Rectal smooth muscle tissue (tissue), 1 donor: ENCODE measurements at regions not wholly inside any gene's neighbourhood (a gene's known extent, or its start where the extent isn't known, plus 50 kb on each side); places are given as distances from the start of the nearest gene placed in this dataset.

Experiments used
- H3K27ac ChIP-seq: one replicate; pipeline ENCODE4 v1.7.0; 2013; ENCODE audit warnings: low read depth, low read length, inconsistent platforms
- H3K27me3 ChIP-seq: one replicate; pipeline ENCODE4 v1.7.0; 2013; ENCODE audit warnings: low read length; ENCODE audit not compliant: control insufficient read depth, insufficient read depth
- H3K36me3 ChIP-seq: one replicate; pipeline ENCODE4 v1.7.0; 2013; ENCODE audit warnings: low read length; ENCODE audit not compliant: control insufficient read depth, insufficient read depth
- H3K4me1 ChIP-seq: one replicate; pipeline ENCODE4 v1.7.0; 2013; ENCODE audit warnings: low read length; ENCODE audit not compliant: control insufficient read depth, insufficient read depth
- H3K4me3 ChIP-seq: one replicate; pipeline ENCODE4 v1.7.0; 2013; ENCODE audit warnings: low read length
- H3K9ac ChIP-seq: one replicate; pipeline ENCODE4 v1.7.0; 2013; ENCODE audit warnings: low read length

GRCh38 chr11:71336996-71337754, 84.8 kb upstream of the SHANK2 start:
- H3K27me3 ChIP-seq, result no peaks in the 10 kb centered on the region
- H3K36me3 ChIP-seq, result no peaks in the 10 kb centered on the region
- H3K4me3 ChIP-seq, result no peak overlapping the region
- no peak overlapping the region for H3K27ac ChIP-seq
- peaks cover 9% of the 10 kb centered on the region for H3K4me1 ChIP-seq
- H3K9ac ChIP-seq, result no peak overlapping the region

GRCh38 chr11:71336176-71336995, 84.0 kb upstream of the SHANK2 start:
- Histone ChIP-seq H3K4me1 (peaks cover 9% of the 10 kb centered on the region), H3K27me3 (no peaks in the 10 kb centered on the region), H3K4me3 (no peak overlapping the region), H3K36me3 (no peaks in the 10 kb centered on the region), H3K9ac (no peak overlapping the region), H3K27ac (no peak overlapping the region)

GRCh38 chr11:71335371-71335770, 83.0 kb upstream of the SHANK2 start:
- no peak overlapping the region for H3K4me3 ChIP-seq
- no peak overlapping the region for H3K9ac ChIP-seq
- H3K4me1 ChIP-seq, result peaks cover 9% of the 10 kb centered on the region
- H3K27me3 ChIP-seq, result no peaks in the 10 kb centered on the region
- no peaks in the 10 kb centered on the region for H3K36me3 ChIP-seq
- H3K27ac ChIP-seq, result no peak overlapping the region

GRCh38 chr11:71334191-71334590, 81.8 kb upstream of the SHANK2 start:
- Histone ChIP-seq H3K4me1 (peaks cover 5% of the 10 kb centered on the region), H3K27ac (no peak overlapping the region), H3K27me3 (no peaks in the 10 kb centered on the region), H3K36me3 (no peaks in the 10 kb centered on the region), H3K9ac (no peak overlapping the region), H3K4me3 (no peak overlapping the region)

GRCh38 chr11:71333473-71333872, 81.1 kb upstream of the SHANK2 start:
- no peaks in the 10 kb centered on the region for H3K36me3 ChIP-seq
- H3K4me1 ChIP-seq, result peaks cover 1% of the 10 kb centered on the region
- no peaks in the 10 kb centered on the region for H3K27me3 ChIP-seq
- H3K27ac ChIP-seq, result no peak overlapping the region
- H3K9ac ChIP-seq, result no peak overlapping the region
- no peak overlapping the region for H3K4me3 ChIP-seq

GRCh38 chr11:71332447-71332846, 80.1 kb upstream of the SHANK2 start:
- no peaks in the 10 kb centered on the region for H3K4me1 ChIP-seq
- no peak overlapping the region for H3K4me3 ChIP-seq
- no peaks in the 10 kb centered on the region for H3K27me3 ChIP-seq
- no peaks in the 10 kb centered on the region for H3K36me3 ChIP-seq
- no peak overlapping the region for H3K27ac ChIP-seq
- no peak overlapping the region for H3K9ac ChIP-seq

- H3K36me3 ChIP-seq, result no peaks in the 10 kb centered on the region
- H3K4me1 ChIP-seq, result no peaks in the 10 kb centered on the region
- H3K27me3 ChIP-seq, result no peaks in the 10 kb centered on the region
- no peak overlapping the region for H3K9ac ChIP-seq
- no peak overlapping the region for H3K27ac ChIP-seq
- no peak overlapping the region for H3K4me3 ChIP-seq
These were observed 79.7 kb upstream of the SHANK2 start for GRCh38 chr11:71332046-71332445.

- no peaks in the 10 kb centered on the region for H3K4me1 ChIP-seq
- no peak overlapping the region for H3K27ac ChIP-seq
- no peak overlapping the region for H3K4me3 ChIP-seq
- H3K27me3 ChIP-seq, result no peaks in the 10 kb centered on the region
- H3K9ac ChIP-seq, result no peak overlapping the region
- H3K36me3 ChIP-seq, result no peaks in the 10 kb centered on the region
These were observed 79.3 kb upstream of the SHANK2 start for GRCh38 chr11:71331631-71332030.

- Histone ChIP-seq H3K4me3 (no peak overlapping the region), H3K9ac (no peak overlapping the region), H3K36me3 (no peaks in the 10 kb centered on the region), H3K27me3 (no peaks in the 10 kb centered on the region), H3K27ac (no peak overlapping the region), H3K4me1 (no peaks in the 10 kb centered on the region)
These were observed 78.6 kb upstream of the SHANK2 start for GRCh38 chr11:71330996-71331395.

- Histone ChIP-seq H3K4me1 (no peaks in the 10 kb centered on the region), H3K27ac (no peak overlapping the region), H3K4me3 (no peak overlapping the region), H3K9ac (no peak overlapping the region), H3K27me3 (no peaks in the 10 kb centered on the region), H3K36me3 (no peaks in the 10 kb centered on the region)
These were observed 78.0 kb upstream of the SHANK2 start for GRCh38 chr11:71330349-71330748.

- Histone ChIP-seq H3K27ac (no peak overlapping the region), H3K4me1 (no peaks in the 10 kb centered on the region), H3K9ac (no peak overlapping the region), H3K4me3 (no peak overlapping the region), H3K27me3 (no peaks in the 10 kb centered on the region), H3K36me3 (no peaks in the 10 kb centered on the region)
These were observed 77.4 kb upstream of the SHANK2 start for GRCh38 chr11:71329786-71330185.

- no peak overlapping the region for H3K27ac ChIP-seq
- H3K4me3 ChIP-seq, result no peak overlapping the region
- no peaks in the 10 kb centered on the region for H3K4me1 ChIP-seq
- no peaks in the 10 kb centered on the region for H3K27me3 ChIP-seq
- no peak overlapping the region for H3K9ac ChIP-seq
- no peaks in the 10 kb centered on the region for H3K36me3 ChIP-seq
These were observed 76.8 kb upstream of the SHANK2 start for GRCh38 chr11:71329165-71329510.
